CD4-positive, alpha-beta T cell treated with Interleukin-15 for 4 hours (primary cell): ENCODE measurements at regions not wholly inside any gene's neighbourhood (a gene's known extent, or its start where the extent isn't known, plus 50 kb on each side); places are given as distances from the start of the nearest gene placed in this dataset.
"Not testable (repeated sequence)": the region's sequence is repeated elsewhere in the genome, so short reads cannot be mapped to it uniquely, and the experiment has no call there.

Source experiments
- DNase-seq: peaks from one replicate; pipeline ENCODE4 v3.0.0-alpha.2; 2020; ENCODE audit warnings: low spot score

GRCh38 chr6:28658475-28659249 lies 133.0 kb downstream of the GPX5 start:
- DNase-seq = no peak

- no peak for DNase-seq
Observed at GRCh38 chr6:28659250-28659566, 133.5 kb downstream of the GPX5 start.

DNA sequence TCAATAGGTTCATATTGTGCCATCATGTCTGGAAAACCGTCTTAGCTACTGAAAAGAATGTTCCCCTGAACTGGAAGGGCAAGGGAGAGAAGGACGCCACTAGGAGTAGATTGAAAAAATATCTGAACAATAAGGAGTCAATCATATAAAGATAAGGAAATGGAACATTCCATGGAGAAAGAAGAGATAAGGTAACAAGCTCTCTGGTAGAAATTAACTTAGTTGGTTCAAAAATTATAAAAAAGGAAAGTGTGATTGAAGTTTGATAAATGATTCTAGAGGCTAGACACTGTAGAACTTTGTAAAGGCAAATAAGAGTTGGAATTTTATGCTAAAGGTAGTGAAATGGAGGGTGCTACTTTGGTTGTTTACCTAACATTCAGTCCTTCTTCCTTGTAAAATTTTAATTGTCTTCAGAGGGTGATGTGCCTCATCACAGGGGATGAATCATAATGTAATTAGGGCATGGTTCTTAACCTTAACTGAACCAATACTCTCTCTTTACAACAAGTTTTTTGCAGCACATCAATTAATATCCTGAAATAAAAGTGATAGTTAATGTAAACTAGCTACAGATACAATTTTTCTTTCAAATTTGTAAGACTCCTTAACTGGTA lies 135.5 kb downstream of the GPX5 start:
- no peak for DNase-seq

DNA sequence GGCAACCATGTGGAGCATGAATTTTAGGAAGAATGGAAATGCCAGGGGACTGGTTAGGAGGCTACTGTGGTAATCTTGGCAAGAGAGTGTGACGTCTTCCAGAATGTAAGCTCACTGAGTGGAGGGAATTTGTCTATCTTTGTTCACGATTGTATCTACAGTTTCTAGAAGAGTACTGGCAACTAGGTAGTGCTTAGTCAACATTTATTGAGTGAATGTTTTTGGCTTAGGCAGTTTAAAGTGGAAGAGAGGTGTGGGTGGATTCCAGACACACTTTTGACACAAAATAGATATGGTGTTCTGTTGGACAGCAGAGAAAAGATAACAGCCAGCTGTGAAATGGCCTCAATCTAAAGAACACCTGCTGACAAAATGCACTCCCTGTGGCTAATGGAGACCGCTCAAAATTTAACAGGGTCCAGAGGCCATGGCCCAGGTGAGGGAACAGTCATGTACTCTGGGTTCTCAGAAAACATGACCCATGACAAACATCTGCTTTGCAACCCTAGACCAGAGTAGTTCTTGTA lies 139.3 kb downstream of the GPX5 start:
- DNase-seq = no peak

DNA sequence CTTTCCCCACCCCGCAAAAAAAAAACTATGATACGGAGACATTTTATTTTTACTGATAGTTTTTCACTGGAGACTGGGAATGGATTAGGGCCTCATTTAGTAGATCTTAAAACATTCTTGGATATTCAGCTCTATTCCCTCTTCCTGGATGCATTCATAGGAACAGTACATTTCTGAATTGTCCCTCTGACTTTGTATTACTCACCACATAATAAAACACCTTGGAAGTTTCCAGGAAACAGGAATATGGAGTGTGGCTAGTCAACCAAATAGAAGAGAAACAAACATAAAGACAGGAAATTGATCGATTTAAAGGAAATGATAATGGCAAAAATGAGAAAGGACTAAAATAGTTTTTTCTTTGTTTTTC lies 147.7 kb downstream of the GPX5 start:
- no peak for DNase-seq

DNA sequence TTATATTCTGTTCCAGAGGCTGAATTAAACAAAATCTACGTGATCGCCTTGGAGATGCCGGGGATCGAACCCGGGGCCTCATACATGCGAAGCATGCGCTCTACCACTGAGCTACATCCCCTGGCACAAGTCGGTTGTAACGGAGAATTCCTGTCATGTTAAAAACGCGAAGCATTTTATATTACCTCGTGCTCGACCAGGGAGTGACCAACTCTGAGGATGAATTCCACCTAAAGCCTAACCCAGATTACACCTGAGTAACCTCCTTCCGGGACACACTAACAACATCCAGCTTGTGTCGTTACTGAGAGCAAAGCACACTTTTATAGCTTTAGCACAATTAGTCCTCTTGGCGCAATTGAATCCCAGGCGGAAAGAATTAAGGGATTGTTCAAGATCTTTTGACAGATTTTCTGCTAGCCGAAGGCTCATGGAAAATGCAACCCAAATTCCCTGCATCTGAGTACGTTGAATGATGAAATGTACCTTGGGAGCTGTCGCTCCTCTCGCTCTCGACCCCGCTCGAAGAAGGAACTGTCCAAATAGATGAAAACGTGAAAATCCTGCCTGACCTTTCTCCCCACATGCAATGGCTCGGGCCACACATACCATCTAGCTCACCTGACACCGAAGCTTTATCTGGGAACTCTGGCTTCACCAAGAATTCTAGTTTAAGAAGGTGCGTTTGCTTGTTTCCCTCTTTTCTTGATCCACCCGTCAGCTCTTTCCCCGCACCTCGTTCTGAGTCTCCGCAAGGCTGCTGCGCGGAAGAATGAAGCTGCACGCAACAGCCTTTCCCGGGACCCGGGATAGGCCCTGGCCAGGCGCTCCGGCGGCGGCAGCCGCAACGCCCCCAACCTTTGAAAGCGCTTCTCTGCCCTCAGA lies 148.3 kb downstream of the GPX5 start:
- no peak for DNase-seq

DNA sequence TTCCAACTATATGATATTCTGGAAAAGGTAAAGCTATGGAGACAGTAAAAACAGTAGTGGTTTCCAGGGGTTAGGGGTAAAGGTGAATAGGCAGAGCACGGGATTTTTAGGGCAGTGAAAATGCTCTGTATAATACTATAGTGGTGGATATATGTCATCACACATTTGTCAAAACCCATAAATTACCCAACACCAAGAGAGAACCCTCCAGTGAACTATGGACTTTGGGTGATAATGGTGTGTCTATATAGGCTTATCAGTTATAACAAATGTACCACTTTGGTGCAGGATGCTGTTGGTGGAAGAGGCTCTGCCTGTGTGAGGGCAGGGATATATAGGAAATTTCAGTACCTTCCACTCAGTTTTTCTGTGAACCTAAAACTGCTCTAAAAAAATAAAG lies 149.9 kb downstream of the GPX5 start:
- no peak for DNase-seq

DNA sequence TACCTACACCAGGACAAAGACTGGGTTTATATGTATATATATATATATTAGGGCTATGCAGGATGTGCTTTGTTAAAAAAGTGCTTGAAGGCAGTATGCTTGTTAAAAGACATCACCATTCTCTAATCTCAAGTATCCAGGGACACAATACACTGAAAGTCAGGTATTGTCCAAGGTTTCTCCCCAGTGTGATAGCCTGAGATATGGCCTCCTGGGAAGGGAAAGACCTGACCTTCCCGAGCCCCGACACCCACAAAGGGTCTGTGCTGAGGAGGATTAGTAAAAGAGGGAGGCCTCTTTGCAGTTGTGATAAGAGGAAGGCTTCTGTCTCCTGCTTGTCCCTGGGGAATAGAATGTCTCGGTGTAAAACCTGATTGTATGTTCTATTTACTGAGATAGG lies 156.9 kb downstream of the GPX5 start:
- DNase-seq = no peak

DNA sequence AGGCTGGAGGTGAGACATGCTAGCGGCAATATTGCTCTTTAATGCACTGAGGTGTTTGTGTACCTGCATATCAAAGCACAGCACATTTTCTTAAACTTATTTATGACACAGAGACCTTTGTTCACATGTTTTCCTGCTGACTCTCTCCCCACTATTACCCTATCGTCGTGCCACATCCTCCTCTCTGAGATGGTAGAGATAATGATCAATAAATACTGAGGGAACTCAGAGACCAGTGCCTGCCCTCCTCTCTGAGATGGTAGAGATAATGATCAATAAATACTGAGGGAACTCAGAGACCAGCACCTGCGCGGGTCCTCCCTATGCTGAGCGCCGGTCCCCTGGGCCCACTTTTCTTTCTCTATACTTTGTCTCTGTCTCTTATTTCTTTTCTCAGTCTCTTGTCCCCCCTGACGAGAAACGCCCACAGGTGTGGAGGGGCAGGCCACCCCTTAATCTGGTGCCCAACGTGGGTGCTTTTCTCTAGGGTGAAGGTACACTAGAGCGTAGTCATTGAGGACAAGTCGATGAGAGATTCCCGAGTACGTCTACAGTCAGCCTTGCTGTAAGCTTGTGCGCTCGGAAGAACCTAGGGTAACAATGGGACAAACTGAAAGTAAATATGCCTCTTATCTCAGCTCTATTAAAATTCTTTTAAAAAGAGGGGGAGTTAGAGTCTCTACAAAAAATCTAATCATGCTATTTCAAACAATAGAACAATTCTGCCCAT lies 157.4 kb downstream of the GPX5 start:
- DNase-seq = not testable (repeated sequence)

DNA sequence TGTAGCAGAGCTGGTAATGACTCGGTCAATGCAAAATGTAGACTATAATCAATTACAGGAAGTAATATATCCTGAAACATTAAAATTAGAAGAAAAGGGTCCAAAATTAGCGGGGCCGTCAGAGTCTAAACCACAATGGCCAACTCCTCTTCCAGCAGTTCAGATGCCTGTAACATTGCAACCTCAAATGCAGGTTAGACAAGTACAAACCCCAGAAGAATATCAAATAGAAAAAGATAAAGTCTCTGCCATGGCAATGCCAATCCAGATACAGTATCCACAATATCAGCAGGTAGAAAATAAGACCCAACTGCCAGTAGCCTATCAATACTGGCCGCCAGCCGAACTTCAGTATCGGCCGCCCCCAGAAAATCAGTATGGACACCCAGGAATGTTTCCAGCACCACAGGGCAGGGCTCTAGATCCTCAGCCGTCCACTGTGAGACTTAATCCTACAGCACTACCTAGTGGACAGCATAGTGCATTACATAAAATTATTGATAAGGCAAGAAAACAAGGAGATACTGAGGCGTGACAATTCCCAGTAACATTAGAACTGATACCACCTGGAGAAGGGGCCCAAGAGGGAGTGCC lies 158.4 kb downstream of the GPX5 start:
- DNase-seq = peak; percentile 29

GRCh38 chr6:28685960-28686359 lies 160.3 kb downstream of the GPX5 start:
- DNase-seq = not testable (repeated sequence)

DNA sequence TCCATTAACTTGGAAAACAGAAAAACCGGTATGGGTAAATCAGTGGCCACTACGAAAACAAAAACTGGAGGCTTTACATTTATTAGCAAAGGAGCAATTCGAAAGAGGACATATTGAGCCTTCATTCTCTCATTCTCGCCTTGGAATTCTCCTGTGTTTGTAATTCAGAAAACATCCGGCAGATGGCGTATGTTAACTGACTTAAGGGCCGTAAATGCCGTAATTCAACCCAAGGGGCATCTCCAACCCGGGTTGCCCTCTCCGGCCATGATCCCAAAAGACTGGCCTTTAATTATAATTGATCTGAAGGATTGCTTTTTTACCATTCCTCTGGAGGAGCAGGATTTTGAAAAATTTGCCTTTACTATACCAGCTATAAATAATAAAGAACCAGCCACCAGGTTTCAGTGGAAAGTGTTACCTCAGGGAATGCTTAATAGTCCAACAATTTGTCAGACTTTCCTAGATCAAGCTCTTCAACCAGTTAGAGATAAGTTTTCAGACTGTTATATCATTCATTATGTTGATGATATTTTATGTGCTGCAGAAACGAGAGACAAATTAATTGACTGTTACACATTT lies 160.9 kb downstream of the GPX5 start:
- peak; percentile 71 for DNase-seq

- not testable (repeated sequence) for DNase-seq
Observed at GRCh38 chr6:28687309-28687981, 161.8 kb downstream of the GPX5 start.

GRCh38 chr6:28691991-28692390 lies 166.3 kb downstream of the GPX5 start:
- DNase-seq = not testable (repeated sequence)

- no peak for DNase-seq
Observed at GRCh38 chr6:28693033-28693750, 167.5 kb downstream of the GPX5 start.

DNA sequence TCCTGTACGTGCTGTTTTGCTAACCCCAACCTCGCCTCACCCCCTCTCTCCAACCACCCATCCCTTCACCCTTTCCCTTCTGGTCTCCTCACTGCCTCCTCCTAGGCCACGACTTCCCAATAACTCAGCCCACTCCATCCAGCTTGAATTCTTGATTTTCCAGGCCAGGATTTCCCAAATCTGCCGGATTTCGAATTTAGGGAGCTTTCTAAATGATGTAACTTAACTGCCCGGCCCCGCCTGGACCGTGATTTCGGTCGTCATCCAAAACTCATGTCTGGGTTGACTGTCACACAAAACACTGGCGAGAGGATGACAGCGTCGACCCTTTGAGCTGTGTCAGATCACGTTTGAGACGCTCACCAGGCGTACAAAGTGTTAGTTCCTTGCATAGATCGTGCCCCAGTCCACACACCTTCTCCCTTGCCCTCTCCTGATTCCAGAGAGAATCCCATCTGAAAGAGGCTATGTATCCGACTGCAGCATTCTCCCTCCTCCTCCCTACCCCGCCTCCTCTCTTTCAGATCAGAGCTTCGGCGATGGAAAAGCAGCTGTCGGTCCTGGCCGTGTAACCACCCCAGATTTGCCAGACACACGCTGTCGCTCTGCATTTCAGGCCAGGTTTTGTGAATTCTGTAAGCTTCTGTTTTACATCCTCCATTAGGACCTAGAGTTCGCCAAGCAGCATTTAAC lies 168.2 kb downstream of the GPX5 start:
- no peak for DNase-seq

- DNase-seq = no peak
Observed at GRCh38 chr6:28695715-28696114, 170.0 kb downstream of the GPX5 start.

DNA sequence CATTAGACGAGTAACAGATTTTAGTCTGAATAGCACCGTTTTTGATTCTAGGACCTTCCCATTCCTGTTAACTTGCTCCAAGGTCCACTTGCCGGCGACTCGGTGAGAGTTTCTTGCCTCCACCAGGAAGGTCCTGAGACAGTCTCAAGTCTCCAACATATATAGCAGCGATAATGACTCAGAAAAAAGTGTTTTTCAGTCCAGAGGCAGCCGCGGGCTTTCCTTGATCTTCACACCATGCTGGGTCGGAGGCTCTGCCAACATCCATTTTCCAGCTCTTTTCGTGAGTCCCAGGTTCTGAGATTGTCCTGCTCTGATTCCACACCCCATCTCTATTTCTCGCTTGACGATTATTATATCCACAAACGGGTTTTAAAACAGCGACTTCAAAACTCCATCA lies 170.5 kb downstream of the GPX5 start:
- DNase-seq = no peak

- no peak for DNase-seq
Observed at GRCh38 chr6:28696682-28697081, 171.0 kb downstream of the GPX5 start.
